ENCODE measurements at regions not wholly inside any gene's neighbourhood (a gene's known extent, or its start where the extent isn't known, plus 50 kb on each side); places are given as distances from the start of the nearest gene placed in this dataset.

DNA sequence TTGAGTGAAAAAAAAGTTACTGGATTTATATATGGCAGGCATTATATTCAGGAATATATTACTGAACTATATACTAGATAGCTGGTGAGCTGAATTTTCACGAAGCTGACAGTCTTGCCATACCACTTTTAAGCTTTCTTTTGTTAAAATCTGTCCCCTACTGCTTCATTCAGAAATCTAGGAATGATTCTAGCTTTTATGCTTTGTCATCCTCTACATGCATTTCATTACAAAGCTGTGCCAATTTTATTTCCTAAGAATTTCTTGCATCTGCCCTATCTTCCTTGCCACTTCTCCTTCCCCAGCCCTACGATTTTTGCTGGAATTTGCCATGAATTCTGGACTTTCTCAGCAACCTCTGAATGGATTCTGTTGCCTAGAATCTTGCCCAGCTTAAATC, 158.5 kb upstream of the ADGRB3 start:
- no peak for TF ChIP-seq MYC (IDR thresholded peaks at IDR 0.05; ENCODE audit: low read depth, low read length)
- no peak for TF ChIP-seq GATA2 (IDR thresholded peaks at IDR 0.05; ENCODE audit: insufficient read depth, insufficient read length, low read depth, low read length)
- TF ChIP-seq FOS (IDR thresholded peaks at IDR 0.05; ENCODE audit: borderline replicate concordance, insufficient read depth, low read length): no peak
- no peak for TF ChIP-seq POLR2AphosphoS5 (IDR thresholded peaks at IDR 0.05; ENCODE audit: insufficient read depth, low read depth, low read length)
- TF ChIP-seq, protein P1, sequence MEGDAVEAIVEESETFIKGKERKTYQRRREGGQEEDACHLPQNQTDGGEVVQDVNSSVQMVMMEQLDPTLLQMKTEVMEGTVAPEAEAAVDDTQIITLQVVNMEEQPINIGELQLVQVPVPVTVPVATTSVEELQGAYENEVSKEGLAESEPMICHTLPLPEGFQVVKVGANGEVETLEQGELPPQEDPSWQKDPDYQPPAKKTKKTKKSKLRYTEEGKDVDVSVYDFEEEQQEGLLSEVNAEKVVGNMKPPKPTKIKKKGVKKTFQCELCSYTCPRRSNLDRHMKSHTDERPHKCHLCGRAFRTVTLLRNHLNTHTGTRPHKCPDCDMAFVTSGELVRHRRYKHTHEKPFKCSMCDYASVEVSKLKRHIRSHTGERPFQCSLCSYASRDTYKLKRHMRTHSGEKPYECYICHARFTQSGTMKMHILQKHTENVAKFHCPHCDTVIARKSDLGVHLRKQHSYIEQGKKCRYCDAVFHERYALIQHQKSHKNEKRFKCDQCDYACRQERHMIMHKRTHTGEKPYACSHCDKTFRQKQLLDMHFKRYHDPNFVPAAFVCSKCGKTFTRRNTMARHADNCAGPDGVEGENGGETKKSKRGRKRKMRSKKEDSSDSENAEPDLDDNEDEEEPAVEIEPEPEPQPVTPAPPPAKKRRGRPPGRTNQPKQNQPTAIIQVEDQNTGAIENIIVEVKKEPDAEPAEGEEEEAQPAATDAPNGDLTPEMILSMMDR (IDR thresholded peaks at IDR 0.05; ENCODE audit: extremely low read depth in 1 of 2, insufficient read depth in 1 of 2, low read depth in 1 of 2, low read length in 2 of 2): no peak
- no peak for TF ChIP-seq POLR2A (IDR thresholded peaks at IDR 0.05; ENCODE audit: low read depth, low read length)
- TF ChIP-seq JUN (IDR thresholded peaks at IDR 0.05; ENCODE audit: borderline replicate concordance, insufficient read depth, insufficient read length, low read depth): no peak
- TF ChIP-seq EZH2 (IDR thresholded peaks at IDR 0.05; ENCODE audit: borderline replicate concordance, low read depth, low read length, severe bottlenecking): no peak
- TF ChIP-seq, protein P2, sequence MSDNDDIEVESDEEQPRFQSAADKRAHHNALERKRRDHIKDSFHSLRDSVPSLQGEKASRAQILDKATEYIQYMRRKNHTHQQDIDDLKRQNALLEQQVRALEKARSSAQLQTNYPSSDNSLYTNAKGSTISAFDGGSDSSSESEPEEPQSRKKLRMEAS (IDR thresholded peaks at IDR 0.05; ENCODE audit: insufficient read depth, insufficient read length): no peak
- ChIA-PET POLR2A (no interaction called here), CTCF (no interaction called here)
- Histone ChIP-seq H3K27ac (ENCODE audit: insufficient read depth, low read depth, low read length) (no peak overlapping the region), H3K4me2 (ENCODE audit: insufficient read depth, low read length) (no peak overlapping the region), H3K4me3 (replicated peaks in 1 of 3; ENCODE audit: insufficient read depth in 1 of 3, low read depth in 1 of 3, low read length in 3 of 3) (no peak overlapping the region), H3K9me1 (replicated peaks; ENCODE audit: control insufficient read depth, extremely low read depth, insufficient read depth, low read length) (no peaks in the 10 kb centered on the region), H2AFZ (ENCODE audit: low read depth, low read length) (no peak overlapping the region), H3K4me1 (ENCODE audit: control insufficient read depth, extremely low read depth, insufficient read depth, low read length) (no peaks in the 10 kb centered on the region), H3K79me2 (ENCODE audit: control insufficient read depth, insufficient read depth, low read length) (no peaks in the 10 kb centered on the region), H3K9me3 (replicated peaks; ENCODE audit: control insufficient read depth, insufficient read depth, low read length) (no peaks in the 10 kb centered on the region), H3K36me3 (ENCODE audit: control insufficient read depth in 2 of 2, extremely low read depth in 1 of 2, insufficient read depth in 2 of 2, low read length in 2 of 2) (no peaks in the 10 kb centered on the region), H3K27me3 (ENCODE audit: control insufficient read depth in 2 of 2, insufficient read depth in 2 of 2, low read length in 2 of 2) (no peaks in the 10 kb centered on the region), H4K20me1 (replicated peaks; ENCODE audit: control insufficient read depth, extremely low read depth, insufficient read depth, low read length) (no peaks in the 10 kb centered on the region), H3K9ac (replicated peaks; ENCODE audit: extremely low read depth, insufficient read depth, low read length) (no peak overlapping the region)
- no peak for DNase-seq (ENCODE audit: low read depth, low spot score)
- no peak for FAIRE-seq
- BruUV-seq (replicated peaks): no TSS peak
- dilution Hi-C loops (cut with MboI; ENCODE audit: extremely low pct_ligation_motif_present, low sequenced_read_pairs) (no loop called here), intact Hi-C loops (cut with micrococcal nuclease) (no loop called here)

Measured in endothelial cell of umbilical vein (primary cell).